ENCODE measurements at regions not wholly inside any gene's neighbourhood (a gene's known extent, or its start where the extent isn't known, plus 50 kb on each side); places are given as distances from the start of the nearest gene placed in this dataset.
"Not testable (repeated sequence)": the region's sequence is repeated elsewhere in the genome, so short reads cannot be mapped to it uniquely, and the experiment has no call there.

DNA sequence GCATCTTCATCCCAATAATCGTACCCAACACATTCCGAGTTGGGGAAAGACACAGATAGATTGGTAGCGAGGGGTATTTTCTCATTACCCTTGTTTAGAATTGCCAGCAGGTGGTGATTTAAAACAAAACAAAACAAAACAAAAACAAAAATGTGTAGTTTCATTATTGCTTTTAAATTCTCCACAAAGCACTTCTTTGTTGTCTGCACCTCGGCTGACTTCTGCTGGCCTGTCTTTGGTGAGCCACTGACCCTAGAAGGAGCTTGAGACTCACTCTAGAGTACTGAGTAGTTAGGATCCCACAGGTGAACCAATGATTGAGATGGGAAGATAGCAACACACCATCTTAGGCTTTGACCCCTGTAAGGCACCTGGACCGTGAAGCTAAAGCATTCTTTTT, 105.4 kb upstream of the BET1 start:
- no peak for DNase-seq

DNA sequence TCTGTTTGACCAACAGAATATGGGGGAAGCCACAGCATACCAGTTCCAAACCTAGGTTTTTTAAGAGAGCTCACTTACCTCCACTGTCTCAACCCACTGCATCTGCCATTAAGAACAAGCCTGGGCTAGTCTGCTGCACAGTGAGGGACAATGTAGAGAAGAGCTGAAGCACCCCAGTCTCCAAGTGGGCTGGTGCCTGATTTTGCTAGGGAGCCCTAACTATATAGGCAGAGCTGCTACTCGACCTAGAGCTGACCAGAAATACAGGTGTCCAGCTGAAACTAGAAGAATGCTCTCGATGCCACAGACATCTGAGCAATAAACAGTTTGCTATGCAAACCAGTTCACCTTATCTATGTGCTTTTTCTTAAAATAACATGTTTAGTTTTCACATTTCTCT, 106.9 kb upstream of the BET1 start:
- no peak for DNase-seq

DNA sequence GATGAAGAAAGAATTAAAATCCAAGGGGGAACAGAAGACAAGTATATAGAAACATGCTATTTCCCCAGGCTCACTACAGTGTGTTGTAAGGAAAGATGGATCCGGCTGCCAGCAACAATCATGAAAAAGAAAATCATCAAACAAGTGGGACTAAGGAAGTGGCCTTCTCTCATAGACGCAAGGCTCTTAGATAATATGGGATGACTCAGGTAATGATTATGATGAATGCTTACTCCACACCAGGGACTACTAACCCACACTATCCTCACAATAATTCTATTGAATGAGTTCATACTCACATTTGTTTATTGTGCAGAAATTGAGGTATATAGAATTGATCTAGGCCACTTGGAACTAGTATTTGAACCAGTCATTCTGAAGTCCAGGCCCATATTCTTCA, 111.2 kb upstream of the BET1 start:
- no peak for DNase-seq

DNA sequence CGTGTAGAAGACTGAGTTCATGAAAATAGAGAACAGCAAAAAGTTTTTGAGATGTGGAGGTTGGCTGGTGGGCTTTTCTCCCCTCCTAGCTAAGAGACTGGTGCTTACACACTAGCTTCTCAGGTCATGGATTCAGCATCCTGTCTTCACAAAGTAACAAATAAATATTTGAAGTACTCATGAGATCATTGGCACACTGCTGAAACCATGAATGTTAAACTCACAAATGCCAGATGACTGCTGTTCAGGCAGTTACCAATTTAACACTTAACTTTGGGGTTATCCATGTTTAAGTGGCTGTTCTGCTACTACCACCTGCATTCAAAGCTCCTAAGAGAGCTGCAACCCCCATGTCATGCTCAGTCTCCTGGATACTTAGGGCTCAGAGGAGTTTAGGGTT, 119.0 kb upstream of the BET1 start:
- no peak for DNase-seq

DNA sequence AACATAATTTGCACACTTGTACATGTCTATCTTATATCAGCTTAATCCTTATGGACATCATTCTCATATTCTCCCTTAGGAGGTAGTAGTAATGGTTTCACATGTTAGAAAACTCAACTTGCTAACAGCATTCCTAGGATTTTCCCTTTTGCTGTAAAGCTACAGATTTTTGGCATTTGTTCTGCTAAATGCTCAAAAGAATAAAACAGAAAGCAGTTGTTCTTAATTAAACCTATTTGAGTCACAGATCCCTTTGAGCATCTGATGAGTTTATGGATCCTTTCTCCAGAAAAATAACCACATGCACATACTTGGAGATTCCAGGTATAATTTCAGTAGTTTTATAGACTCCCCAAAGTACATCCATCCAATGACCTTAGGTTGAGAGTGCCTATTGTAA, 122.9 kb upstream of the BET1 start:
- no peak for DNase-seq

DNA sequence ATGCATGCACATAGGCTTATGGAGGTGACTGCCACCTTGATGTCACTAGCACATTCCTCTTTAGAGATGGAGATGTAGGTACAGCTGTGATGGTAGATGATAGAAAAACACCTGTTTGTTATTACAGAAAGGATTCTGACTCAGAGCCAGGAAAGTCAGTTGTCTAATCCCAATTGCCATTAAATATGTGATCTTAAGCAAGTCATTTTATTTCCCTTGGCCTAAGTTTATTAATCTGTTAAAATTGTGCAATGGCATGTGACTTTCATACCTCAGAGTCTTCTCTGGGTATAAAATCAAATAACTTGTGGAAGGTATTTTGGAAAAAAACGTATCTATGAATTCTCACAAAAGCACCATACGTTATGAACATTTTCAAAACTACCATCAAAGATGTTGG, 123.9 kb upstream of the BET1 start:
- DNase-seq, result no peak

DNA sequence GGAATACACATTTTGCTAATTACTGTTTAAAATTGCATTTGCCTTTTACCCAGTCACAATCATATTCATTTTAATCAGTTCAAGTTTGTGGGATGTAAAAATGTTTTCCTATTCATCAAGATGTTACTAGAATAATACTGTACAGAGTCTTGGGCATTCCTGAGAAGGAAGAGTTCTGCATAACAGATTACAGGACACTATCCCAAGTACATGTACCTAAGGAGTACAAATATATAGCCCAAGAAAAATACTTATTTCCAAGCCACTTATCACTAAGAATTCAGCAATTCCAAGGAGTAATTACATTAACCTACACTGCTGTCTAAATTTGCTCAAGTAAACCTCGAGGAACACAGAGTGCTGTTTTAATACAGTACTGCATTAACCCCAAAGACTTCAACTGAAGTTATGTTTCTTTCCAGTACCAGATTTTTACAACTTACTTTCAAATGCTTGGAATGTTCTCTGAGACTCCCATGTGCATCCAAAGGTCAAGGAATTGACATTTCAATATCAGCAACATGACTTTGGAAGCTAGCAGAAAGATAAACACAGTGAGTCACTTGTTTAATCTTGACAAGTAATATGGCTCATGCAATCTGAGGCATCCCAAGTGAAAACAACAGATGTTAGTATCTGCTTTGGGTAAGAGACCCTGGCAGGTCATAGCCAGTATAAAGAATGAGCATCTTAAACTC, 125.4 kb upstream of the BET1 start:
- no peak for DNase-seq

DNA sequence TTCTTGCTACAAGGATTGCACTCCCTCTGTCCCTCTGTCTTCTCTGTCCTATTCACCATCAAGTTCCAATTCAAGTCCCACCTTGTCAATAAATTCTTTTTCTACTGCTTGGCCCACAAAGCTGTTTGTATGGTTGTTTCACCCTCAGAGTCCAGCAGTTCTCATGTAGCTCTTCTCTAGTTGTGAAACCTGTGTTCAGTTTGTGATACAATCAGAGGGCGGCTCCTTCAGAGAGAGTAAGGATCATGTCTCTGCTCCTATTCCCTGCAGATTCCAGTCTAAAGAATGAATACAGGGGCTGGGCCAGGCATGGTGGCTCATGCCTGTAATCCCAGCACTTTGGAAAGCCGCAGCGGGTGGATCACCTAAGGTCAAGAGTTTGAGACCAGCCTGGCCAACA, 126.6 kb upstream of the BET1 start:
- DNase-seq, result no peak

DNA sequence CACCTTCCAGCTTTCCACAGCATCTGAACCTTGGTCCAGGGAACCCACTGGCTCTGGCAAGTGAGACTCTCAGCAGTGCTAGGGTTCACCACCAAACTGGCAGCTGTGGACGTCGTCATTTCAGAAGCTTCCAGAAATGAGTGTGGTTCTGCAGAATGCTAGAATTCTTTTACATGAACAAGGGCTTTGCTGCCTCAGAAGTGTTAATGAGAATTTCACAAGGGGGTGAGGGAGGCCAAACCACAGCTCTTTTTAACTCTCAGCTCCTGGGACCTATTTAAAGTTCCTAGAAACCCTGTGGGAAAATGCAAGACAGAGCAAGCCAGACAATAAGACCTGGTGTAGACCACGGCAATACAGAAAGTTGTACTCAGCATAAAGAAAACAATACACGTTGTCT, 129.3 kb upstream of the BET1 start:
- DNase-seq, result no peak

DNA sequence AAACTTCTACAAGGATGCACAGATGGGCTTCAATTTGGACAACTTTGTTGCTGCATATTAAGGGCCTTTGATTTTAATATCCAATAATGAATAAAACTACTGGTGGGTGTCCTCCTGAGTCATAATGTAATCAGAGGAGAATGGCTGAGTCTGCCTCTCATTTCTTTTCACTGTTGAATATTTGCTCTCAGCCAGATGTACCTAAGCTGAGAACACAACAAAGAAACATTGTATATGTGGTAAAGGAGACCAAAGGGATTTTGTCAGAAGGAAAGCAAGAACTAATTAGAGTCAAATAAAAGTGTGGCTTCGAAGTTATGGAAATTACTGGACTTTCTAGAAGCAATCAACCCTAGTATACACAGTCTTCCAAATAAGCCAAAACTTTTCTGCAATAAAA, 131.0 kb upstream of the BET1 start:
- DNase-seq, result no peak

DNA sequence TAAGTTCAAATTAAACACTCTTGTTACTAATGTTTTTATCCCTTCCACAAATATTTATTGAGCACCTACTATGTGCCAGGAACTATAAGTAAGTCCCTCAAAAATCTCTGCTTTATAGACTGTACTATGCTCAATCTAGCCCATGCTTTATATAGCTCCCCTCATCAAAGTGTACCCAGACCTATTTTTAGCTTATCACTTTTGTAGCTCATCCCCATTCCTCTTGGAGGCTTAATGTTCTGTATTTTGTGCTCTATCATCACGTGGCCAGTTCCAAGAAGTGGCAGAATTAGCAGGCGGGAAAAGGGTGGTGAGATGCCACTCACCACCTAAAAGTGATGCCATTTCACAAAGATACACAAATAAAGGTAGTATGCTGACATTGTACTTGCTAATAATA, 138.1 kb upstream of the BET1 start:
- DNase-seq, result no peak

DNA sequence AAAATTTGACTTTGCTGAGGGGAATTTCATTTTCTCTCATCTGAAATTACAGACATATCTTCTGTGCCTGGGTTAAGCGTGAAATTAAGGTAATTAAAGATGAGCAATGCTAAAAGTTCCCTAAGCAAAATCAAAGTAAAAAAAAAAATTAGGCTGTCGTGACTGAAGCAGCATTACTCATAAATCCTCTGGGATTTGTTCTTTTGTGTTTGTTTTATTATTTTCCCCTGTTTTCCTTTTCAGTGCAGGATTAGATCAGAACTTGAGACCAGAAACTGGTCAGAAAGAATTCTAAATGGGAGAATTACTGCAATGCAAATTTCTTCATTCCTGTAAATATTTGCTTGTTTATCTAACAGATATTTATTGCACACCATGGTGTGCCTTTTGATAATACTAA, 141.4 kb upstream of the BET1 start:
- no peak for DNase-seq

DNA sequence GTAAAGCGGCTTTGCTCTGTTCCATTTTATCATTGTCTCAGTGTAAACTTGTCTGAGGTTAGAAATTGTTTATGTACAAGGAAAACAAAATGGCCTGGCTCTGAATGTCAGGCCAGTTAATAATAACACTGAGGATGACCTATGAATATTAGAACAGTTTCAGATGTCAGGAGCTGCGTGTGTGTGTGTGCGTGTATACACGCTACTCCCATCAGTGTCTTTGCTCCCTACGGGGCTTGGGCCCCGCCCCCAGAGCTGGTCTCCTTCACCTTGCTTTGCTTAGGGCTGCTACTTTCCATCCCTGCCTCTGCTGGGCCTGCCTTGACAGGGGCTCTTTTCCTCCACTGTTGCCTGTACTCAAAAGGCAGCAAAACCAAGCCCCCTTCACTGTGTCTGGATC, 142.3 kb upstream of the BET1 start:
- no peak for DNase-seq

DNA sequence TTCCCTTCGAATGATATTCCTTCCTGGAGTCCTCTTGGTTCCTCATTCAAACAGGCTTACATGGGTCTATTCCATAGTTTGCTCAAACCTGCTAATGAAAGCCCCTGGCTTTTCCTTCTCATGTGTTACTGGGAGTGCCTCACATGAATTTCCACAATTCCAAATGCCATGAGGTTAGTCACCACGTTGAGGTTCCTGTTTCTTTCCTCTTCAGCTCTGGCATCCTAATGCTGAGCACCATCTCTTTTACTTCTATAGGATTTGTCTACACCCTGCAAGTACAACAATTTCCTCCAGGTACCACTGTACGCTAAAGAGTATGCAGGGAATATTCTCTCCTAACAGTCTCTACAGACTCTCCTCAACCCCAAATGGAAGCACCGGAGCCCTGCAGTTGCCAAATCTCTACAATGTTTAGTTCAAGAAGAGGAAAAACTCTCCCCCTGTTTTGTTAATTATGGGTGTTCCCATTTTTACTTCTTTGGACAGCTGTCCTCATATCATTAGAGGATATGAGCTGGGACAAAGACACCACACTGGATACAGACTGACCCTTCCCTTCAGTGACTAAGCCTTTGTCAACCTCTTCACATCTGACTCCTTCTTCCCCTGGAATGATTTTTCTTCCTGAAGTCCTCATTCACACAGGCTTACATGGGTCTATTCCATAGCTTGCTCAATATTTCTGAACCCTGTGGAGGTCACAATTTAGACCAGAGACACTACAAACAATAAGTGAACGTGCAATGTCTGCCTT, 145.8 kb upstream of the BET1 start:
- no peak for DNase-seq

DNA sequence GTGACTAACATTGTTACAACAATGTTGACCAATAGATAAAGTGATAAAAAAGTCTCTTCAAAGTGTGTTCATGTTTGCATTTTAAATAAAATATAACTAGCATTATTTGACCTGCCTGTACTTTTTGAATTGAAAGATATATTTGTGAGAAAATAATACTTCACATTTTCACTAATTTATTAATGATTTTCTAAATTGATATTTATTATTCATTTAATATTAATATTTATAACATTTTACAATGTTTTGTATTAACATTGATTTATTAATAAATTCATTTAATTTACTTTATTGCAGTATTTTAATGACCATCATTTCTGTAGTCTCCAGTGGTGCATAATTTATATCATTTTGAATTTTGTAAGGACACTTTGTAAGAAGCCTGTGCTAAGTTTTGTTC, 150.0 kb upstream of the BET1 start:
- no peak for DNase-seq

DNA sequence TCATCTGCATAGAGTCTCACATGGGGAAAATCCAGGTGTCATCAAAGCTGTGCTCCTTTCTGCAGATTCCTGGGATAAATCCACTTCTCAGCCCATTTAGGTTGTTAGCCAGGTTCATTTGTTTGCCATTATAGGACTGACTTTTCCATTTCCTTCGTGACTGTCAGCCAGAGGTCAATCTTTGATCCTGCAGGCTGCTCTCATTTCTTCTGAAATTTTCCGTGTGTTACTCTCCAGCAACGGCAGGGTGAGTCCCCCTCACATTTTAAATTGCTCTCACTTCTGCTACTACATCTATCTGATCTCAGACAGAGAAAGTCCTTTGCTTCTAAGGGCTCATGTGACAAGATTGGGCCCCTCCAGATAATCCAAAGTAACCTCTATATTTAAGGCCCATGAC, 150.7 kb upstream of the BET1 start:
- DNase-seq, result no peak

DNA sequence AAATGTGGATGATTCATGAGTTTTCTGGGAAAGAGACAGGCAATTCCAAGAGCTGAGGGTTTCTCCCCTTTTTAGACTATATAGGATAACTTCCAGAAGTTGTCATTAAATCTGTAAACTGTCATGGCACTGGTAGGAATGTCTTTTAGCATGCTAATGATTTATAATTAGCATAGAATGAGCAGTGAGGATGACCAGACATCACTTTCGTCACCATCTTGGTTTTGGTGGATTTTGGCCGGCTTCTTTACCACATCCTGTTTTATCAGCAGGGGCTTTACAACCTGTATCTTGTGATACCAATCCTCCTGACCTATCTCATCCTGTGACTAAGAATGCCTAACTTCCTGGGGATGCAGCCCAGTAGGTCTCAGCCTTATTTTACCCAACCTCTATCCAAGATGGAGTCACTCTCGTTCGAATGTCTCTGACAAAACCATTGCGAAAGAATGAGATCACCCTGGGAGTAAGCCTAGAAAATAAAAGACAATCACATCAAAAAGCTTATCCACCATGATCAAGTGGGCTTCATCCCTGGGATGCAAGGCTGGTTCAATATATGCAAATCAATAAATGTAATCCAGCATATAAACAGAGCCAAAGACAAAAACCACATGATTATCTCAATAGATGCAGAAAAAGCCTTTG, 153.6 kb upstream of the BET1 start:
- not testable (repeated sequence) for DNase-seq

DNA sequence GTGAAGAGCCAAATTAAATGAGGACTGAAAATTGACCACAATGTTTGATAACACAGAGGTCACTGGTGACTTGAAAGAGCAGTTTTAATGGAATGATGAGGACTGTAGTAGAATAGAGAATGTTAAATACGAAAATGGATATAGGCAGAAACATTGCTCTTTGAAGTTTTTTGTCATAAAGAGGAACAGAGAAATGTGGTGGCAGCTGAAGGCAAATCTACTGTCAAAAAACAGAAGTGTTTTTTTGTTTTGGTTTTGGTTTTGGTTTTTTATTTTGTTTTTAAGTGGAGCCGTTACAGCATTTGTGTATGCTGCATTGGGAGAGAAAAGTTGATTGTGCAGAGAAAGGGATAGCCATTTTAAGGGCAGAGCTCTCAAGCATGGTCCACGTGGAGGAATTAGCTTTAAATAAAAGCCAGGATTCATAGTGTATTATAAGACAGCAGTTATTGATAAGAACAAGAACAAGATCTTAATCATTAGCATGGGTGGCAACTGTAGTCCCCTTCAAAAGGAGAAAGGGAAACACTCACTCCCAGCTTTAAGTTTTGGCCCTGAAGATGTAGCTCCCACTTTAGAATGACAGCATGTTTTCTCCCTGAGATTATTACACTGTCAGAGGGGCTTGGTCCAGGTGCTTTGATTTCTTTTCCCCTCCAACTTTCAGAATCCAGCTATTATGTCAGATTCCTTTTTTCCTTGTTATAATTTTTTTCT, 156.7 kb upstream of the BET1 start:
- no peak for DNase-seq

DNA sequence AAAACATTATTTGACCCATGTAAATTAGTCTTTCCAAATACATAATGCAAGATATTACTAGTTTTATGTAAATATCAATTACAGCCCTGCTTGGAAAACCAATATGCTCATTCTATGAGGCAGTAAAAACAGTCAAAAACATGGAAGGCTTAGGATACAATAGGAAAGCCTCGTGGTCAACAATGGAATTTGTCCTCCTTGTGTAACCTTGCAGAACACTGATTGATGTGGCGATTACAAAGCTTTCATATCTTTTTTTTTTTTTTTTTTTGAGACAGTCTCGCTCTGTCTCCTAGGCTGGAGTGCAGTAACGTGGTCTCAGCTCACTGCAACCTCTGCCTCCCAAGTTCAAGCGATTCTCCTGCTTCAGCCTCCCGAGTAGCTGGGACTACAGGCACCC, 157.3 kb upstream of the BET1 start:
- no peak for DNase-seq

DNA sequence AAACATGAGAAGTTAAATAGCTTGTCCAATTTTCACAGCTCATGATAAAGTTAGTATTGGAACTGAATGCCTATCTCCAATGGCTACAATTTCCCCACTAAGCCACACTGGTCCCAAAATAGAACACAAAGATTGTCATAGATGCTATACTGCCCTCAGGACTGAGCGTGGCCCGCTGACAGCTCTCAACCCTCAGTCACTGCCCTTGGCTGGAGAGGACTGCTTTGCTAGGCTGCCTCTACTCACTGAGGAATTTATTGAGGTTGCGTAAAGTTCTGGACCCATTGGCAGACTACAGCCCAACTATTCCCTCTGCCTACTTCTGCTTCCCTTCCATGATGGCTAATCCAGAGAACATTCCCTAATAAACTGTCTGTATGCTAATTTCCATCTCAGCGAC, 165.5 kb upstream of the BET1 start:
- DNase-seq, result no peak

DNA sequence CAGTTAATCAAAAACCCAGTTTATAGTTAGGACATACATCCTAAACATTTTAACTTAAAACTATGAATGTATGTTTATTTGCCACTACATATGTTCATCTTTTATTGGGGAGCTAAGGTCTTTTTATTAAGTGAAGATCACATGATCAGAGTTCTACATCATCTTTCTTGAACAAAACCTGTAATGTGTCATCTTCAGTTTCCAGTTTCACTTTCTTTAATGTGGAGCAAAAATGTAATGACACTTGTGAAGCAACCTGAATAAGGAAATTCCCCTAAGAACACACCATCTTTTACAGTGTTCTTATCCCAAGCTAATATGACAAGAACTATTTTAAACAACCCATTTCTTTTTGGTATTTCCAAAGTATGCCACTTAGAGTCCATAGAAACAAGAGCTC, 166.7 kb upstream of the BET1 start:
- no peak for DNase-seq

DNA sequence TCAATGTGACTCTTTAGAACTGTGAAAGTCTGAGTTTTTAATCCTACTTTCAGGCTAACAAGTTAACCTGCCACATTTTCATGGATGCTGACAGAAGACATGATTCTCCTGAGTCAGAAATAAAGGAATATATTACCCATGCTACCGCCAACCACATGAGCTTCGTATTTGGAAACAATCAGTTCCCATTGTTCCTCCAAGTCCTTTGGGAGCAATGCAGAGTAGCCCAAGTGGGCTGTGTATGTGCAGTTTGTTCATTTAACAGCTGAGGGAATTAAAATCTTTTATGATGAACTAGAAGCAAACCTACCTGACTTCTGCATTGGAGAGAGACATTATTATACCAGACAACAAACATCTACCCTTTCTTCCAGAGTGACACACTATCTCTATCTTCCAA, 169.3 kb upstream of the BET1 start:
- DNase-seq, result no peak

DNA sequence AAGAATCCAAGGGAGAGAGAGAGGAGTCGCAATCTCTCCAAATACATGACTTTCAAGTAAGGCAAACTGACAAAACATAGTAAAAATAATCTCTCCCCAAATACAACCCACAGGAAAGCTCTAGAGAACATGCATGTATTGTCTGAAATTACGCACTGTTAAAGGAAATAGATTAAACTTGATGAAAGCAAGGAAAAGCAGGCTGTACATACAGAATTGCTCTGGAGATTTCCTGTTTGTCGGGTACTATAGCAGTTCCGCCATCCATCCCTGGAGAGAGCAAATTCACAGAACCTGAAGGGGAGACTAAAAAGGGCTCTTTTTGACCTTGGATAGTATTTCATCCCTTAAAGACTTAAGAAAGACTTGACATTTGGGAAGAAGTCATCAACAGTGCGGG, 170.2 kb upstream of the BET1 start:
- DNase-seq, result no peak

DNA sequence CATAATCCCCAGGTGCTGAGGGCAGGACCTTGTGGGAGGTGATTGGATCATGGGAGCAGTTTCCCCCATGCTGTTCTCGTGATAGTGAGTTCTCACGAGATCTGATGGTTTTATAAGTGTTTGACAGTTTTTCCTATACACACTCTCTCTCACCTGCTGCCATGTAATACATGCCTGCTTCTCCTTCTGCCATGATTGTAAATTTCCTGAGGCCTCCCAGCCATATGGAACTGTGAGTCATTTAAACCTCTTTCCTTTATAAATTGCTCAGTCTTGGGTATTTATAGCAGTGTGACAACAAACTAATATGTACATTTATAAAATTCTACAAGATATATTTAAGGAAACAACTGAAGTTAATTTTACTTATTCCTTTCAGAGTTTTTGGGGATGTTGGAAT, 170.8 kb upstream of the BET1 start:
- no peak for DNase-seq
